Endothelial cell of umbilical vein (primary cell): ENCODE measurements at regions not wholly inside any gene's neighbourhood (a gene's known extent, or its start where the extent isn't known, plus 50 kb on each side); places are given as distances from the start of the nearest gene placed in this dataset.

Experiments
- BruUV-seq: library from RNA; stranded (reverse); fragments of 400-500 nt; replicated peaks from 2 replicates; lab custom pipeline; 2021; lab: Mats Ljungman, UMichigan
- CTCF ChIA-PET: fragments of 300-600, 350-600 bp; sonication (Branson Sonifier 250); formaldehyde crosslinking; loops from one replicate; lab custom pipeline; 2021; ENCODE audit warnings: antibody characterized with exemption, inconsistent platforms; lab: Charles Lee
- POLR2A ChIA-PET: fragments of 300-600, 350-600 bp; sonication (Branson Sonifier 250); formaldehyde crosslinking; loops from one replicate; lab custom pipeline; 2021; ENCODE audit warnings: antibody characterized with exemption, inconsistent platforms; lab: Charles Lee
- DNase-seq: peaks from one replicate; pipeline ENCODE4 v3.0.0-alpha.2; 2011; ENCODE audit warnings: low read depth, low spot score
- FAIRE-seq: peaks from 2 replicates; lab custom pipeline; 2011; peaks lifted over from hg19 to GRCh38; lab: Jason Lieb, UNC
- H2AFZ ChIP-seq: 2 replicates; pipeline ENCODE4 v1.6.0; 2012; ENCODE audit warnings: low read depth, low read length, control low read depth, inconsistent platforms
- H3K27ac ChIP-seq: 2 replicates; pipeline ENCODE4 v1.5.1; 2011; ENCODE audit warnings: low read depth, mild to moderate bottlenecking, control low read depth, low read length, moderate library complexity; ENCODE audit not compliant: insufficient read depth
- H3K27me3 ChIP-seq, 2 experiments: 2 replicates each; pipeline versions ENCODE4 v1.6.0 to v1.6.1; 2011; ENCODE audit warnings: low read length in 2 of 2, mixed read lengths in 1 of 2; ENCODE audit not compliant: control insufficient read depth in 2 of 2, insufficient read depth in 2 of 2
- H3K36me3 ChIP-seq, 2 experiments: 2 replicates in 1 of 2; 3 replicates in 1 of 2; pipeline ENCODE4 v1.5.1; 2011; ENCODE audit warnings: low read length in 2 of 2, mild to moderate bottlenecking in 1 of 2, moderate library complexity in 1 of 2; ENCODE audit not compliant: control insufficient read depth in 2 of 2, insufficient read depth in 2 of 2; ENCODE audit errors: extremely low read depth in 1 of 2
- H3K4me1 ChIP-seq: 3 replicates; pipeline ENCODE4 v1.5.1; 2011; ENCODE audit warnings: mild to moderate bottlenecking, low read length; ENCODE audit not compliant: control insufficient read depth, insufficient read depth; ENCODE audit errors: extremely low read depth
- H3K4me2 ChIP-seq: 2 replicates; pipeline ENCODE4 v1.6.1; 2011; ENCODE audit warnings: low read length, control low read depth, mixed read lengths; ENCODE audit not compliant: insufficient read depth
- H3K4me3 ChIP-seq, 3 experiments: fragments of 200-600 bp in 1 of 3; sonication (generic), shearing (Covaris generic) in 1 of 3; replicated peaks in 1 of 3; 2 replicates each; pipeline ENCODE4 v1.5.1; 2011 to 2016; ENCODE audit warnings: control low read depth in 3 of 3, low read length in 3 of 3, mild to moderate bottlenecking in 2 of 3, inconsistent platforms in 1 of 3, low read depth in 1 of 3, moderate library complexity in 1 of 3; ENCODE audit not compliant: insufficient read depth in 1 of 3
- H3K79me2 ChIP-seq: 2 replicates; pipeline ENCODE4 v1.6.0; 2012; ENCODE audit warnings: low read length, inconsistent platforms; ENCODE audit not compliant: control insufficient read depth, insufficient read depth
- H3K9ac ChIP-seq: replicated peaks from 2 replicates; pipeline ENCODE3; 2011; ENCODE audit warnings: low read length, control low read depth; ENCODE audit not compliant: insufficient read depth; ENCODE audit errors: extremely low read depth
- H3K9me1 ChIP-seq: replicated peaks from 3 replicates; pipeline ENCODE4 v1.6.0; 2011; ENCODE audit warnings: mild to moderate bottlenecking, low read length; ENCODE audit not compliant: control insufficient read depth, insufficient read depth; ENCODE audit errors: extremely low read depth
- H3K9me3 ChIP-seq: replicated peaks from 2 replicates; pipeline ENCODE4 v1.5.1; 2012; ENCODE audit warnings: low read length, inconsistent platforms; ENCODE audit not compliant: control insufficient read depth, insufficient read depth
- H4K20me1 ChIP-seq: replicated peaks from 2 replicates; pipeline ENCODE3; 2011; ENCODE audit warnings: mild to moderate bottlenecking, low read length; ENCODE audit not compliant: control insufficient read depth, insufficient read depth; ENCODE audit errors: extremely low read depth
- CTCF ChIP-seq, 2 donors: IDR thresholded peaks; 1 replicate in 1 of 2; 2 replicates in 1 of 2; pipeline ENCODE4 v1.5.1; 2011; ENCODE audit warnings: low read length in 2 of 2, mild to moderate bottlenecking in 2 of 2, moderate library complexity in 2 of 2, control low read depth in 1 of 2, inconsistent platforms in 1 of 2, low read depth in 1 of 2; ENCODE audit not compliant: insufficient read depth in 1 of 2; ENCODE audit errors: extremely low read depth in 1 of 2
- EZH2 ChIP-seq: IDR thresholded peaks from 2 replicates; pipeline ENCODE4 v1.6.1; 2012; ENCODE audit warnings: borderline replicate concordance, low read depth, mild to moderate bottlenecking, moderate library complexity, low read length, inconsistent platforms; ENCODE audit not compliant: severe bottlenecking
- FOS ChIP-seq: IDR thresholded peaks from 2 replicates; pipeline ENCODE4 v1.6.1; 2011; ENCODE audit warnings: mild to moderate bottlenecking, low read length, moderate library complexity, borderline replicate concordance; ENCODE audit not compliant: insufficient read depth
- GATA2 ChIP-seq: IDR thresholded peaks from 2 replicates; pipeline ENCODE4 v1.7.0; 2011; ENCODE audit warnings: low read depth, mild to moderate bottlenecking, moderate library complexity, mixed read lengths, low read length; ENCODE audit not compliant: insufficient read length, insufficient read depth
- JUN ChIP-seq: IDR thresholded peaks from 2 replicates; pipeline ENCODE4 v1.6.1; 2011; ENCODE audit warnings: borderline replicate concordance, low read depth; ENCODE audit not compliant: insufficient read length, insufficient read depth
- MYC ChIP-seq: IDR thresholded peaks from one replicate; pipeline ENCODE4 v1.6.1; 2011; ENCODE audit warnings: mild to moderate bottlenecking, low read depth, low read length
- POLR2A ChIP-seq: IDR thresholded peaks from 2 replicates; pipeline ENCODE4 v1.6.1; 2012; ENCODE audit warnings: low read depth, mild to moderate bottlenecking, control low read depth, low read length
- POLR2AphosphoS5 ChIP-seq: IDR thresholded peaks from 2 replicates; pipeline ENCODE4 v1.6.1; 2012; ENCODE audit warnings: low read depth, mild to moderate bottlenecking, control low read depth, low read length, moderate library complexity; ENCODE audit not compliant: insufficient read depth
- dilution Hi-C: fragments of 300-500 bp; cut with MboI; formaldehyde crosslinking; loops from one replicate; pipeline ENCODE4 v1.15.0; 2019; ENCODE audit warnings: low sequenced_read_pairs; ENCODE audit not compliant: extremely low pct_ligation_motif_present
- intact Hi-C: fragments of 100-400 bp; cut with micrococcal nuclease; formaldehyde crosslinking; loops from one replicate; pipeline ENCODE4 v1.10.0; 2022
- TF ChIP-seq, protein P1 (sequence below): IDR thresholded peaks from 2 replicates; pipeline ENCODE4 v1.6.1; 2011; ENCODE audit not compliant: insufficient read depth, insufficient read length

GRCh38 chr21:21622460-21623234, 624.4 kb downstream of the NCAM2 start:
- H3K27ac ChIP-seq: no peak overlapping the region
- POLR2A ChIA-PET: no interaction called here
- no peaks in the 10 kb centered on the region for H3K36me3 ChIP-seq
- no peaks in the 10 kb centered on the region for H4K20me1 ChIP-seq
- dilution Hi-C loops (no loop called here), intact Hi-C loops (no loop called here)
- H3K9me1 ChIP-seq: no peaks in the 10 kb centered on the region
- no peak overlapping the region for H3K9ac ChIP-seq
- H3K4me1 ChIP-seq: no peaks in the 10 kb centered on the region
- CTCF ChIA-PET: no interaction called here
- H3K4me3 ChIP-seq: no peak overlapping the region
- H3K79me2 ChIP-seq: no peaks in the 10 kb centered on the region
- no peak overlapping the region for H2AFZ ChIP-seq
- DNase-seq (no peak), FAIRE-seq (no peak)
- TF ChIP-seq CTCF (IDR thresholded peaks at IDR 0.05; ENCODE audit: extremely low read depth in 1 of 2, insufficient read depth in 1 of 2, low read depth in 1 of 2, low read length in 2 of 2) (no peak), POLR2AphosphoS5 (no peak), JUN (no peak), MYC (no peak), POLR2A (no peak), FOS (no peak), GATA2 (no peak), EZH2 (no peak)
- TF ChIP-seq, protein P1, sequence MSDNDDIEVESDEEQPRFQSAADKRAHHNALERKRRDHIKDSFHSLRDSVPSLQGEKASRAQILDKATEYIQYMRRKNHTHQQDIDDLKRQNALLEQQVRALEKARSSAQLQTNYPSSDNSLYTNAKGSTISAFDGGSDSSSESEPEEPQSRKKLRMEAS: no peak
- no TSS peak for BruUV-seq
- no peaks in the 10 kb centered on the region for H3K27me3 ChIP-seq
- no peak overlapping the region for H3K4me2 ChIP-seq
- H3K9me3 ChIP-seq: no peaks in the 10 kb centered on the region
